Skin of body (tissue), 1 donor: ENCODE measurements at regions not wholly inside any gene's neighbourhood (a gene's known extent, or its start where the extent isn't known, plus 50 kb on each side); places are given as distances from the start of the nearest gene placed in this dataset.
"Not testable (repeated sequence)": the region's sequence is repeated elsewhere in the genome, so short reads cannot be mapped to it uniquely, and the experiment has no call there.

Experiments used
- DNase-seq: peaks from one replicate; lab custom pipeline; 2025; lab: John Stamatoyannopoulos, UW

- DNase-seq: no peak
Observed at GRCh38 chr18:79595876-79596374, 83.7 kb upstream of the CTDP1 start.

GRCh38 chr18:79596446-79597175 is 83.0 kb upstream of the CTDP1 start:
- DNase-seq: no peak

- no peak for DNase-seq
Observed at GRCh38 chr18:79597176-79597830, 82.3 kb upstream of the CTDP1 start.

- DNase-seq: no peak
Observed at GRCh38 chr18:79597831-79598632, 81.6 kb upstream of the CTDP1 start.

GRCh38 chr18:79598633-79599175 is 80.9 kb upstream of the CTDP1 start:
- DNase-seq: no peak

GRCh38 chr18:79599441-79599931 is 80.1 kb upstream of the CTDP1 start:
- DNase-seq: peak; percentile 8

GRCh38 chr18:79600141-79600540 is 79.5 kb upstream of the CTDP1 start:
- DNase-seq: no peak

GRCh38 chr18:79600596-79600995 is 79.0 kb upstream of the CTDP1 start:
- no peak for DNase-seq

GRCh38 chr18:79601234-79601633 is 78.4 kb upstream of the CTDP1 start:
- DNase-seq: no peak

- no peak for DNase-seq
Observed at GRCh38 chr18:79603321-79604204, 76.0 kb upstream of the CTDP1 start.

- DNase-seq: no peak
Observed at GRCh38 chr18:79604205-79604912, 75.2 kb upstream of the CTDP1 start.

- peak; percentile 22 for DNase-seq
Observed at GRCh38 chr18:79604913-79605880, 74.4 kb upstream of the CTDP1 start.

GRCh38 chr18:79606071-79606470 is 73.5 kb upstream of the CTDP1 start:
- DNase-seq: not testable (repeated sequence)

GRCh38 chr18:79606621-79607331 is 72.8 kb upstream of the CTDP1 start:
- no peak for DNase-seq

GRCh38 chr18:79607361-79607952 is 72.1 kb upstream of the CTDP1 start:
- no peak for DNase-seq

GRCh38 chr18:79608069-79608468 is 71.5 kb upstream of the CTDP1 start:
- no peak for DNase-seq

- DNase-seq: no peak
Observed at GRCh38 chr18:79608535-79608934, 71.1 kb upstream of the CTDP1 start.

GRCh38 chr18:79608999-79609461 is 70.6 kb upstream of the CTDP1 start:
- DNase-seq: no peak
